T-helper 1 cell (primary cell): ENCODE measurements at regions not wholly inside any gene's neighbourhood (a gene's known extent, or its start where the extent isn't known, plus 50 kb on each side); places are given as distances from the start of the nearest gene placed in this dataset.
"Not testable (repeated sequence)": the region's sequence is repeated elsewhere in the genome, so short reads cannot be mapped to it uniquely, and the experiment has no call there.

Experiments used
- DNase-seq, 5 donors: peaks; one replicate each; pipeline ENCODE4 v3.0.0-alpha.2; 2012 to 2020

DNA sequence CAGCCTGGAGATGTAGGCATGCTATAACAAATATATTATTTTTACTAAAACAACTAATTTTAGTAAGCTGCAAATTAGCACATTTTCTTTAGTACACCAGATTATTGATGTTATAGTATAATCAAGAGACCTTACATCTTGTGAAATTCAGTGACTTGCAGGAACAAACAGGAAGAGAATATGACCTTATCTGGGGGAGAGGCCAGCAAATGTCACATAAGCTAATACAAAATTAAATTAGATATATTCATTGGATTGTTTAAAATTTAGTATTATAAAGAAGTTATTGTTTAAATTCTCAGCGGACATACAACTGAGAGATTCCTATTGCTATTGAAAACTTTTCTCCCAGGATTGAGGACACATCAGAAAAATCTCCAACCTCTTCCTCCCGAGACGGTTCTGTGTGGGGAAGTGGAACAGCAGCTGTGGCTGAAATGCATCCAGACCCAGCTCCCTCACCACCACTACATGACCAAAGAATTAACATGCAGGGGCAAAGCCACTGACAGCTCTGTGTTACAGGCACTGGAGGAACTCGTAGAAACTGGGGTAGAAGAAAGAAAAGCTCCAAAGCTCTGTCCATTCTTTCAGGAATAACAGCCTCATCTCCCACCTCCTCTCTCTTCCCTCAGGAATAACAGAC is 744.2 kb downstream of the TMEM121 start:
- not testable (repeated sequence) for DNase-seq

DNA sequence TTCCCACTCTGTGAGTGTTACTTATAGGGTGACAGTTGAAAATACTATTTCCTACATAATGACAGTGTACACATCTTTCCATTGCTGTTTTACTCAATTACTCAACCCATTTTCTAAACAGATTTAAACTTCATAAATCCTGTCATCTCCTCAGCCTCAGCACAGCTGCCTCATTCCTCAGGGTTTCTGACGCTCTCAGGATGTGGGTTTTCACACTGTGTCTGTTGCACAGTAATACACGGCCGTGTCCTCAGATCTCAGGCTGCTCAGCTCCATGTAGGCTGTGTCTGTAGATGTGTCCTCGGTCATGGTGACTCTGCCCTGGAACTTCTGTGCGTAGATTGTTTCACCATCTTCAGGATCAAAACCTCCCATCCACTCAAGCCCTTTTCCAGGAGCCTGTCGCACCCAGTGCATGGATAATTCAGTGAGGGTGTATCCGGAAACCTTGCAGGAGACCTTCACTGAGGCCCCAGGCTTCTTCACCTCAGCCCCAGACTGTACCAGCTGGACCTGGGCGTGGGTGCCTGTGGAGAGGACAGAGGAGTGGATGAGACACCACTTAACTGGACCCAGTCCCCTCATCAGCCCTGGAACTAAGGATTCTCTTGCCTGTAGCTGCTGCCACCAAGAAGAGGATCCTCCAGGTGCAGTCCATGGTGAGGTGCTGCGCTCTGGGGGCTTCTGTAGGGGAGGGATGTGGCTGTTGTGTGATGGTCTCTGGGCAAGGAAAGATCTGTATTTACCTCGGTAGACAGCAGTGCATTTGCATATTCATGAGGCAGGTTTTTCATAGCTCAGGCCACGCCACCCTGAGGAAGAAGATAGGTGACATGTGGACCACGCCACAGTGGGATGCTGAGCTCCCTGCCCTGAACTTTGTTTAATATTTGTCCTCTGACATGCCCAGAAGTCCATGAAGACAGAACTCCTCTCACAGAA is 750.2 kb downstream of the TMEM121 start:
- no peak for DNase-seq

DNA sequence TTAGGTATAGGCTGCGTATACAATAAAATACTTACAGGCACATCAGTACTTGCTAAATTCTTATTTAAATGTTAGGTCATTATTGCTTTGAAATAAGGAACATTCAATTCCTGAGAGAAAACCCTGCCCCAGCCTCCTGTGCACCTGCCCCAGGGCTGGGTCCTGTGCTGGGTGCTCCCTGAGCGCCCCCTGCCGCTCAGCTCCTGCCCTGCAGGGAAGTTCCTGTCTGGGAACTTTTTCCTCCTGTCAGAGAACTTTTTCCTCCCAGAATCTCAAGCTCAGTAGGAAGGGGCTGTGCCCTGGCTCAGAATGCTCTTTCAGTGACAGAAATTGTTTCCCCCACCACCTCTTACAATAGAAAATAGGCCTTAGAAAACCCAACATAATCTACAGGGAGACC is 751.1 kb downstream of the TMEM121 start:
- DNase-seq: peak in 1 of 5 donors; percentile 23

- no peak for DNase-seq
These were observed 754.5 kb downstream of the TMEM121 start for GRCh38 chr14:106280876-106281275.

GRCh38 chr14:106286697-106287290 is 760.4 kb downstream of the TMEM121 start:
- no peak for DNase-seq

DNA sequence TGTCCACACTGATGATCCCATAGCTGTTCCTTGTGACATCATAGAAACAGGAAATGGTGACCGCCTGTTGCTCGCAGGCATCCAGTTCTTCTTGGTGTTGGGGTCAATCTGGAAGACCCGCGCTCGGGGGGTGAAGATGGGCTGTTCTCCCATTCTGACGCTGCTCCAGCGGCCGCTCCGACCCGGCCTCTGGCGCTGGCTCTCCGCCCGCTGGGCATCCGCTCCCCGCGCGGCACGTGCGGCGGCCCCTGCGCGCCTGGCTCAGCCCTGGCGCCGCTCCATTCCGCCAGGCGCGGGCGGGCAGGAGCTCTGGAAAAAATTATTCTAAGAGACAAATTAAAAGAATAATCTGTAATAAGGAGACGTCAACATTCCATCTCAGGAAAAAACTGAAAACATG is 761.1 kb downstream of the TMEM121 start:
- no peak for DNase-seq

GRCh38 chr14:106291626-106292025 is 765.2 kb downstream of the TMEM121 start:
- no peak for DNase-seq

DNA sequence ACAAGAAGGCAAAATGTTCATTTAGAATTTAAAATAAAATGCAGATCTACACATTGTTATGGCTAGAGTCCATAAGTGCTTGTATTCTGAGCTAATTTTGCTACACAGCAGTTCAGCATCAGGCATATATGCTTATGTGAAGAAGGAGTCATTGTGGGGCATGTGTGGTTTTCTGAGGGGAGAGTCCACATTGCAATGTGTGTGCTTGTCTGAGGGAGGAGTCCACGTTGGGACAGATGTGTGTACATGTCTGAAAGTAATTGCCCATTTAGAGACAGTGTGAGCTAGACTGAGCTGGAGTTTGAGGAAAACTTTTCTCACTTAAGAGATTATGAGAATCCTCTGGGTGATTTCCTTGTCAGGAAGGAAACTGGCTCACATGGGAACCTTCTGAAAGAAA is 767.9 kb downstream of the TMEM121 start:
- no peak for DNase-seq

DNA sequence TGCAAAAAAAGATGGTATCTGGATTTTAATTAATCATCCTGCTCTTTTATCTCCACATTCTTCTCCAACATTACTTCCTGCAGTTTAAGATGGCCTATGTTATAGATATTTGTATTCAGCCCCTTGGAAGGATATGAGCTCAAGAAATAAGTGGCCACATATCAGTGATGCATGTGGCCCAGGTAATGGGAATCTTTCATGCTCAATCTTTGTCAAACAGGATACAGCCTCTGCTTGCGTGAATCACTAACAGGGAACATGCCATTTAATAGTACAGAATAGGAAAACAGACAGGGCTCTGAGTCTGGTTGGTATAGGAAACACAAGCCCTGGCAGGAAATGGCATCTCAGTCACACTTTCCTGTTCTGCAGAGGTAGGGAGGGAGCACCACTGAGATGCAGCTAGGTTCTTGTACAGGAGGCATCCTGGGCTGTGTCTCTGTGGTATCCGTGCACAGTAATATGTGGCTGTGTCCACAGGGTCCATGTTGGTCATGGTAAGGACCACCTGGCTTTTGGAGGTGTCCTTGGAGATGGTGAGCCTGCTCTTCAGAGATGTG is 774.6 kb downstream of the TMEM121 start:
- DNase-seq: not testable (repeated sequence)

- DNase-seq: not testable (repeated sequence)
These were observed 775.2 kb downstream of the TMEM121 start for GRCh38 chr14:106301609-106302008.

DNA sequence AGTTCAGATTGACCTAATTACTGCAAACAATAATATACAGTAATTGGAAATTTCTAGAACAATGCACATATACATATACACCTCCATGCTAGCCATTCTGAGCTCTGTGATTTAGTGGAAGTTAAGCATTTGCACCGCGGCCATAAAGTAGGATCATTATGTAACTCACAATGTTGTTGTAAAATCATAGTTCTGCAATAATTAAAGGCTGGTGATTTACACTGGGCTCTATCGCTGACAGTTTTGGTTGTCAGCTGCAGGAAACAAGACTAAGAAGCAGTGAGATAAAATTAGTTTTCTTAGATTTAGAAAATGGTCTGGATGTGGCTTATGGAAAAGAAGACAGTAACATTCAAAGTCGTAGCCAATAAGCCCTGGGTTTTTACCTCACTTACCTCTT is 776.3 kb downstream of the TMEM121 start:
- no peak for DNase-seq

- DNase-seq: no peak
These were observed 777.9 kb downstream of the TMEM121 start for GRCh38 chr14:106304271-106304670.

GRCh38 chr14:106308839-106309389 is 782.5 kb downstream of the TMEM121 start:
- peak; percentile 43 to 93 (median 64) for DNase-seq

GRCh38 chr14:106309423-106309822 is 783.0 kb downstream of the TMEM121 start:
- DNase-seq: no peak

- DNase-seq: no peak
These were observed 789.1 kb downstream of the TMEM121 start for GRCh38 chr14:106315436-106315835.

DNA sequence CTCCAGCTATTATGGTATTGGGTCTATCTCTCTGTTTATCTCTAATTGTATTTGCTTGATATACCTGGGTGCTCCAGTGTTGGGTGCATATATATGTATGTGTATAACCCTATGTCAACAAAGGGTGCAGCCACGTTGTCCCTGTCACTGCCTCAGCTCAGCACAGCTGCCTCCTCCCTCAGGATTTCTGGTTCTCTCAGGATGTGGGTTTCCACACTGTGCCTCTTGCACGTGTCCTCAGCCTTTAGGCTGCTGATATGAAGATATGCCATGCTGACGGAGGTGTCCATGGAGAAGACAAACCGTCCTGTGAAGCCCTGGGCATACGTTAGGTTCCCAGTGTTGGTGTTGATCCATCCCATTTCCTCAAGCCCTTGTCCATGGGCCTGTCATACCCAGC is 791.2 kb downstream of the TMEM121 start:
- DNase-seq: no peak

DNA sequence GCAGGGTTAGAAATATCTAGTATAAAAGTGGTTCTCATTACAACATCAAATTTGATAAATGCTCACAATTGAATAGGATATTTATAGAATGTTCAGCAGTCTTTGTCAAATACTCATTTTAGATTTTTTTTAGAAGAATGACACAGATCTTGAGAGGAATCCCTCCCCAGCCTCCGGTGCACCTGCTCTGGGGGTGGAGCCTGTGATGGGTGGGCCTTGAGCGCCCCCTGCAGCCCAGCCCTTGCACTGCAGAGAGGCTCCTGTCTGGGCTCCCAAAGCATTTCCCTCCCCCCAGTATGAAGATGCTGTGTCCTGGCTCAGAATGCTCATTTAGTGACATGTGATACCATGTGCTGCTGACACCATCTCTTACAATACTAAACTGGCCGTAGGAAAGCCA is 792.3 kb downstream of the TMEM121 start:
- peak in 3 of 5 donors; percentile 30 to 41 (median 32) for DNase-seq

- peak in 2 of 5 donors; percentile 9 to 24 for DNase-seq
These were observed 797.6 kb downstream of the TMEM121 start for GRCh38 chr14:106323970-106324369.

- no peak for DNase-seq
These were observed 800.9 kb downstream of the TMEM121 start for GRCh38 chr14:106327234-106327633.

DNA sequence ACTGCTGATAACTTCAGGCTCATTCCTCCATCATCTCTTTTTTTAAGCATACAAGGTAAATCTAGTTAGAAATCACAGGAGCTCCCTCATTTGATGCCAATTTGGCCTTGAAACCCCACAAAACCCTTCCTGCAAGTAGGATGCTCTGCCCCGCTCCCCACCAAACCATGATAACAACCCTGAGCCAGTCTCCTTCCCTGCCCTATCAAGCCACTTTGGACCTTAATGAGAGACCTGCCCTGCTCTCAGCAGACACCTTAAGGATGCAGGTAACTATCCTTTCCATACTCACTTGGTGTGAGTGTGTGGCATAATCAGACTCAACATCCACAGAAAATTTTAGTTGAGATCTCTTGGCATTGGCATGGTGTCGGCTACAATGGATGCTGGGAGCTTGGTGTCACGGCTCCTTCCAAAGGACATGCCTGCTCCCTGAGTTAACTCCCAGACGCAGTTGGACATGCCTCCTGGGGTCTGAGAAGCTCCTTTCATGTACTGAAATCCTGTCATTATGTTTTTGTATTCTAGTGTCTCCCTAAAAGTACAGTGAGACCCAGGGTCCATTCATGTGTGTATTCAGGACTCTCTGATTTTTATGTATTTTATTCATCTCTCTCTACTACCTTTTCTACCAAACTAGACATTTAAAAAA is 801.4 kb downstream of the TMEM121 start:
- not testable (repeated sequence) for DNase-seq

GRCh38 chr14:106329243-106329642 is 802.9 kb downstream of the TMEM121 start:
- not testable (repeated sequence) for DNase-seq
